ENCODE measurements at regions not wholly inside any gene's neighbourhood (a gene's known extent, or its start where the extent isn't known, plus 50 kb on each side); places are given as distances from the start of the nearest gene placed in this dataset.

DNA sequence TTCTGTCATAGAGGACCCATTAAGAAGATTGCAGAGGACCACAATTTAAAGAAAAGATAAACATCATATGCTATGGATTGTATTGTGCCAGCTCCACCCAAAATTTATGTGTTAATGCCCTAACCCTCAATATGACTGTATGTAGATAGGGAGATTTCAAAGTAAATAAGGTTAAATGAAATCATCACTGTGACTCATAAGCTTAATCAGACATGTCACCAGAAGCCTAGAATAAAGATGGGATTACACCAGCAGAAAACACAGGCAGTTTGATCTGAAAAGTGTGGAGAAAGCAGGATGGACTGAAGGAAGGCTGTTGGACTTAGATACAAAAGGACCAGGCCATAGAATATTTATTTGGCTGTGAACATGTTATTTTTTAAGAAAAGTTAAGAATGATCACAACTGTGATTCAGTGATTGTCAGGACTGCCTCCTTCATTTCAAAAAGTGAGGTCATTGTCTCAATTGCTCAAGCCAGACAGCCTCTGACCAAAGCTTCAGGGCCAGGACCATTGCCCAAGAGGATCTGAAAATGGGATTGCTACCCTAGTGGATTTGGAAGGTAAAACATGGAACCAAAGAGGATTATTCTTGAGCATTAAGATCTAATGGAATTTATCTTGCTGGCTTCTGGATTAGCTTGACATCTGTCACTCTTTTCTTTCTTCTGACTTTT is 270.8 kb upstream of the POM121L12 start:
- TF ChIP-seq POLR2A (IDR thresholded peaks at IDR 0.05; ENCODE audit: control extremely low read depth in 1 of 2, low read depth in 2 of 2, low read length in 2 of 2) (no peak), CHD2 (IDR thresholded peaks at IDR 0.05; ENCODE audit: low read length) (no peak), SUZ12 (IDR thresholded peaks at IDR 0.05; ENCODE audit: low read length) (no peak), JUND (IDR thresholded peaks at IDR 0.05; ENCODE audit: low read length) (no peak), POLR2AphosphoS5 (IDR thresholded peaks at IDR 0.05; ENCODE audit: low read depth, low read length) (no peak)
- TF ChIP-seq, protein P1, sequence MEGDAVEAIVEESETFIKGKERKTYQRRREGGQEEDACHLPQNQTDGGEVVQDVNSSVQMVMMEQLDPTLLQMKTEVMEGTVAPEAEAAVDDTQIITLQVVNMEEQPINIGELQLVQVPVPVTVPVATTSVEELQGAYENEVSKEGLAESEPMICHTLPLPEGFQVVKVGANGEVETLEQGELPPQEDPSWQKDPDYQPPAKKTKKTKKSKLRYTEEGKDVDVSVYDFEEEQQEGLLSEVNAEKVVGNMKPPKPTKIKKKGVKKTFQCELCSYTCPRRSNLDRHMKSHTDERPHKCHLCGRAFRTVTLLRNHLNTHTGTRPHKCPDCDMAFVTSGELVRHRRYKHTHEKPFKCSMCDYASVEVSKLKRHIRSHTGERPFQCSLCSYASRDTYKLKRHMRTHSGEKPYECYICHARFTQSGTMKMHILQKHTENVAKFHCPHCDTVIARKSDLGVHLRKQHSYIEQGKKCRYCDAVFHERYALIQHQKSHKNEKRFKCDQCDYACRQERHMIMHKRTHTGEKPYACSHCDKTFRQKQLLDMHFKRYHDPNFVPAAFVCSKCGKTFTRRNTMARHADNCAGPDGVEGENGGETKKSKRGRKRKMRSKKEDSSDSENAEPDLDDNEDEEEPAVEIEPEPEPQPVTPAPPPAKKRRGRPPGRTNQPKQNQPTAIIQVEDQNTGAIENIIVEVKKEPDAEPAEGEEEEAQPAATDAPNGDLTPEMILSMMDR (IDR thresholded peaks at IDR 0.05; ENCODE audit: control extremely low read depth in 1 of 3, insufficient read depth in 1 of 3, low read depth in 1 of 3, low read length in 3 of 3) = peak in 1 of 3 experiments; percentile 12; a peak in 1 of 4 replicates

Data from H1 (cell line).